ENCODE measurements at regions not wholly inside any gene's neighbourhood (a gene's known extent, or its start where the extent isn't known, plus 50 kb on each side); places are given as distances from the start of the nearest gene placed in this dataset.

DNA sequence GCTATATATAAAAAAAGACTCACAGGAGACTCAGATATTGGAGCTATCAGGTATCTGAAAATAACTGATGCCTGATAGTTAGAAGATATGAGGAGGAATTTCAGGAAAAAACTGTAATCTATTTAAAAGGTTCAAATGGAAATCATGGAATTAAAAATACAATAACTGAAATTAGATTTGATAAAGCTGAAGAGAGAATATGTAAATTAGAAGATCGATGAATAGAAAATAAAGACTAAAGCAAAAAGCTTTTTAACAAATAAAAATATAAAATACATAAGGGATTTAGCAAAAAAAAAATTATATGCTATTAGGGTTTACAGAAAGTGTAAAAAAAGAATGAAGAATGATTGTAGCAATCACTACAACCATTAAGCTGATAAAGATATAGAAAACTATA is 679.8 kb upstream of the LMCD1 start:
- TF ChIP-seq, protein P1, sequence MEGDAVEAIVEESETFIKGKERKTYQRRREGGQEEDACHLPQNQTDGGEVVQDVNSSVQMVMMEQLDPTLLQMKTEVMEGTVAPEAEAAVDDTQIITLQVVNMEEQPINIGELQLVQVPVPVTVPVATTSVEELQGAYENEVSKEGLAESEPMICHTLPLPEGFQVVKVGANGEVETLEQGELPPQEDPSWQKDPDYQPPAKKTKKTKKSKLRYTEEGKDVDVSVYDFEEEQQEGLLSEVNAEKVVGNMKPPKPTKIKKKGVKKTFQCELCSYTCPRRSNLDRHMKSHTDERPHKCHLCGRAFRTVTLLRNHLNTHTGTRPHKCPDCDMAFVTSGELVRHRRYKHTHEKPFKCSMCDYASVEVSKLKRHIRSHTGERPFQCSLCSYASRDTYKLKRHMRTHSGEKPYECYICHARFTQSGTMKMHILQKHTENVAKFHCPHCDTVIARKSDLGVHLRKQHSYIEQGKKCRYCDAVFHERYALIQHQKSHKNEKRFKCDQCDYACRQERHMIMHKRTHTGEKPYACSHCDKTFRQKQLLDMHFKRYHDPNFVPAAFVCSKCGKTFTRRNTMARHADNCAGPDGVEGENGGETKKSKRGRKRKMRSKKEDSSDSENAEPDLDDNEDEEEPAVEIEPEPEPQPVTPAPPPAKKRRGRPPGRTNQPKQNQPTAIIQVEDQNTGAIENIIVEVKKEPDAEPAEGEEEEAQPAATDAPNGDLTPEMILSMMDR (IDR thresholded peaks at IDR 0.05; ENCODE audit: control insufficient read depth, extremely low read depth, insufficient read depth) = no peak
- no peak for DNase-seq (ENCODE audit: low read depth)
- no peak overlapping the region for H3K4me3 ChIP-seq (ENCODE audit: low read depth, low read length)

DNA sequence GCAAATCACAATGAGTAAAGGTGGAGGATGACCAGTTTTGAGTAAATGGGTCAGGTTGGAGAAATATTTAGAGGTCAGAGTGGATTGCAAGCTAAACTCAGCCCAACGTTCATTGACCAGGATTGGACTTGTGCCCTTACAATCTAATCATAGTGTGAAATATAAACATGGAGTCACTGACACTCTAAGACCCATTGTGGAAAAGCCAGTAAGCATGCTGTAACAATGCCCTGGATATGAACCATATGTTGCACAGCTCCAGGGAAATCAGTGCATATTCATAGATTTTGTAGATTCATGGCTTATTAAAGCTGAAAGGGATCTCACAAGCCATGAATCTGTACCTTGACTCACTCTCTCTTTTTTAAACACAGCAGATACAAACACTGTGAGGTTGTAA is 660.2 kb upstream of the LMCD1 start:
- no peak for DNase-seq (ENCODE audit: low read depth)
- no peak overlapping the region for H3K4me3 ChIP-seq (ENCODE audit: low read depth, low read length)
- TF ChIP-seq, protein P1 (IDR thresholded peaks at IDR 0.05; ENCODE audit: control insufficient read depth, extremely low read depth, insufficient read depth) = no peak

DNA sequence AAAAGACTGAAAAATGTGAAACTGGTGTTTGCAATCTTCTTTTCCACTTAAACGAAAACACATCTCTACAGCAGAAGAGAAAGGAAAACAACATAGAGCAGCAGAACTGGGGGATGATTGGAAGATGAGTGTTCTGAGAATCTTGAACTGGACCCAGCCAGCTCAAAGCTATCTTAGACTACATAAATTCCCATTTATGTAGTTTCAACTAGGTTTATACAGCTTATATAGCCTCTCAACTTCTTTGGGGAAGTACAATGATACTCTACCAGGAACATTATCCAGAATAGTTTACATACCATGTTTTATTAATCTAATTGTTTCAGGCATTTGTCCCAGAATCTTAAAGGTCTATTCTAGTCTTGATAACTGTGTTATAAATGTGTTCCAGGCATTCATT is 658.2 kb upstream of the LMCD1 start:
- TF ChIP-seq, protein P1 (IDR thresholded peaks at IDR 0.05; ENCODE audit: control insufficient read depth, extremely low read depth, insufficient read depth) = no peak
- DNase-seq (ENCODE audit: low read depth) = no peak
- H3K4me3 ChIP-seq (ENCODE audit: low read depth, low read length) = no peak overlapping the region

DNA sequence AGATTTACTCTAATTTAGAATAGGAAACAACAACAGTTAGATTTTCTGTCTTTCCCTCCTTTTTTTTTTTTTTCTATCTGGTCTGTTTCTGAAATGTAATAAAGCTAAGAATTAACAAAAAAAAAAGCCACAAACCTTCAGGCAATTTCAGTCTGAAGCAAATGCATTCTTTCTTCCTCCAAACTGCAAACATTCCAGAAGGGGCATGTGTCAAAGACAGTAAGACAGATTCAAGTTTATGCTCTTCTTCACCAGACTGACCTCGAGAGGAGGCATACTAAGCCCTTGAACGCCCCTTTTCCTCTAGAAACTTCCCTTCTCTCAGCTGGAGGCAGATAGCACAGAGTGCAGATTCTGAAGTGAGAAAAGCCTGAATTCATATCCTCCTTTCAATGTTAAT is 654.6 kb upstream of the LMCD1 start:
- TF ChIP-seq, protein P1 (IDR thresholded peaks at IDR 0.05; ENCODE audit: control insufficient read depth, extremely low read depth, insufficient read depth) = no peak
- no peak for DNase-seq (ENCODE audit: low read depth)
- H3K4me3 ChIP-seq (ENCODE audit: low read depth, low read length) = no peak overlapping the region

DNA sequence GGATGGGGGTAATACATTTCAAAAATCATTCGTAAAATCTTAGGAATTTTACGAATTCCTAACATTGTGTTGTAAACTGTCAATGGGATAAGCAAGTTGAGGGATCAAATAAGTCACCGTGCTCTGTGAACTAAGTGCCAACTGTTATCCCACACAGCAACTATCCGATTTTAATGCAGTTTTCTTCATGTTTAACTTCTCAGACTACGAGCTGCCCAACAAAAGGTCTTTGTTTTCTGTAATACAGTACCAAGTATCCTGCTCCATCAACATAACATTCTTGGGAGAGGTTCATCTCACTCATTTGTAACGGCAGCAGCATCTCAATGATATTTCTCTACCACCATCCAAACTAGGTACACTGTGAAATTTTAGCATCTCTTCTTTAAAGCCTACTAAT is 654.1 kb upstream of the LMCD1 start:
- TF ChIP-seq, protein P1 (IDR thresholded peaks at IDR 0.05; ENCODE audit: control insufficient read depth, extremely low read depth, insufficient read depth) = no peak
- no peak for DNase-seq (ENCODE audit: low read depth)

DNA sequence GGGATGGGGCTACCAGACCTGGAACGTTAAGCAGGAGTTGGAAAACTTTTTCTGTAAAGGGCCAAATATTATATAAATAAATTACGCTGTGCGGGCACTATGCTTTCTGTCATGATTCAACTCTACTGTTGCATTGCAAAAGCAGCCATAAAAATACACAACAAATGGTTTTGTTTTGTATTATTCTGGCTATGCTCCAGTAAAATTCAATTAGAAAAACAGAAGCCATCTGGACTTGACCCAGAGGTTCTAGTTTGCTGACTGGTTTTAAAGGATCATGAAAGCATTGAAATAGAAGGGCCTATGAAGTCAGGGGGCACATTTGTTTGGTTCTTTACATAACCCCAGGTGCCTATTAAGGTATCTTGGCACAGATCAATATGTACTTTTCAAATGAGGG is 647.4 kb upstream of the LMCD1 start:
- TF ChIP-seq, protein P1 (IDR thresholded peaks at IDR 0.05; ENCODE audit: control insufficient read depth, extremely low read depth, insufficient read depth) = no peak
- DNase-seq (ENCODE audit: low read depth) = no peak
- no peak overlapping the region for H3K4me3 ChIP-seq (ENCODE audit: low read depth, low read length)

More for the DNA sequence above, 654.1 kb upstream of the LMCD1 start:
- H3K4me3 ChIP-seq (ENCODE audit: low read depth, low read length) = no peak overlapping the region

DNA sequence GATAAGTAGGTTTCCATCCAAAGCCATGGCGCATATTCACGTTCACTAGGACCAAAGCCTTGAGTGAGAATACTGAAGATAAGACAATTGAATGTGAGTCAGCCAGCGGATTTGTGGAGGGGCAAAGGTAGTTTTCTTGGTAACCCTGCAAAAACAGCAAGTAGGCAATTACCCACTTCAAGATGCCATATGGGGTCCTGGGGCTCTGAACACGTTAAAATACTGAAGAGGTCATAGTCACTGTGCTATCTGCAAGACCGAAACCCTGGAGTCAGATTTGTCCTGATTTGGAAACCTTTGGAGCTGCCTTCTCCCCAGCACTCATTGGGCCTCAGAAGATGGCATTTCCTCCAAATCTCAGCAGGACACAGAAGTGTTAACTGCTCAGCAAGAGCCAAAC is 646.9 kb upstream of the LMCD1 start:
- no peak overlapping the region for H3K4me3 ChIP-seq (ENCODE audit: low read depth, low read length)
- TF ChIP-seq, protein P1 (IDR thresholded peaks at IDR 0.05; ENCODE audit: control insufficient read depth, extremely low read depth, insufficient read depth) = no peak
- no peak for DNase-seq (ENCODE audit: low read depth)

Measured in LNCaP clone FGC (cell line).